Fibroblast of lung (primary cell): ENCODE measurements at regions not wholly inside any gene's neighbourhood (a gene's known extent, or its start where the extent isn't known, plus 50 kb on each side); places are given as distances from the start of the nearest gene placed in this dataset.
A peak's percentile ranks its signal among the peaks of the same experiment; 100 is the strongest.
"Not testable (repeated sequence)": the region's sequence is repeated elsewhere in the genome, so short reads cannot be mapped to it uniquely, and the experiment has no call there.

Source experiments
- DNase-seq, 2 donors: peaks; one replicate each; pipeline versions ENCODE4 v3.0.0 to v3.0.0-alpha.2; 2010; ENCODE audit warnings: low read depth in 2 of 2
- H2AFZ ChIP-seq: 2 replicates; pipeline ENCODE4 v1.5.1; 2012; ENCODE audit warnings: low read length, control low read depth, inconsistent platforms
- H3K27ac ChIP-seq: 2 replicates; pipeline ENCODE4 v1.5.1; 2011; ENCODE audit warnings: low read length, control low read depth; ENCODE audit not compliant: insufficient read depth
- H3K27me3 ChIP-seq: 2 replicates; pipeline ENCODE4 v1.5.1; 2011; ENCODE audit warnings: mild to moderate bottlenecking, low read length; ENCODE audit not compliant: control insufficient read depth, insufficient read depth
- H3K36me3 ChIP-seq: 2 replicates; pipeline ENCODE4 v1.5.1; 2011; ENCODE audit warnings: low read length; ENCODE audit not compliant: control insufficient read depth, insufficient read depth
- H3K4me1 ChIP-seq: 2 replicates; pipeline ENCODE4 v1.5.1; 2011; ENCODE audit warnings: low read length; ENCODE audit not compliant: control insufficient read depth, insufficient read depth; ENCODE audit errors: extremely low read depth
- H3K4me2 ChIP-seq: 2 replicates; pipeline ENCODE4 v1.5.1; 2011; ENCODE audit warnings: low read length, control low read depth; ENCODE audit not compliant: insufficient read depth; ENCODE audit errors: extremely low read depth
- H3K4me3 ChIP-seq, 4 experiments: fragments of 200-600 bp in 1 of 4; sonication (generic) in 1 of 4; replicated peaks in 1 of 4; 2 replicates each; pipeline ENCODE4 v1.5.1; 2011 to 2016; ENCODE audit warnings: low read length in 4 of 4, low read depth in 3 of 4, mild to moderate bottlenecking in 3 of 4, control low read depth in 2 of 4, inconsistent platforms in 1 of 4, mixed read lengths in 1 of 4; ENCODE audit not compliant: insufficient read depth in 1 of 4; ENCODE audit errors: control extremely low read depth in 1 of 4
- H3K79me2 ChIP-seq: 2 replicates; pipeline ENCODE4 v1.5.1; 2012; ENCODE audit warnings: mild to moderate bottlenecking, low read length, inconsistent platforms; ENCODE audit not compliant: control insufficient read depth, insufficient read depth
- H3K9ac ChIP-seq: 2 replicates; pipeline ENCODE4 v1.5.1; 2011; ENCODE audit warnings: mild to moderate bottlenecking, low read length, control low read depth; ENCODE audit not compliant: insufficient read depth
- H3K9me3 ChIP-seq: 2 replicates; pipeline ENCODE4 v1.5.1; 2012; ENCODE audit warnings: low read depth, low read length; ENCODE audit not compliant: control insufficient read depth, insufficient read depth
- H4K20me1 ChIP-seq: 2 replicates; pipeline ENCODE4 v1.5.1; 2011; ENCODE audit warnings: low read length; ENCODE audit not compliant: control insufficient read depth, insufficient read depth; ENCODE audit errors: extremely low read depth
- EZH2 ChIP-seq: IDR thresholded peaks from 2 replicates; pipeline ENCODE4 v1.5.1; 2012; ENCODE audit warnings: low read length, control low read depth, mild to moderate bottlenecking; ENCODE audit errors: missing control alignments
- TF ChIP-seq, protein P1 (sequence below), 2 donors: IDR thresholded peaks in 1 of 2; conservative IDR thresholded peaks in 1 of 2; 1 replicate in 1 of 2; 2 replicates in 1 of 2; pipeline ENCODE4 v1.5.1; 2011 to 2012; ENCODE audit warnings: low read length in 2 of 2, control low read depth in 1 of 2, inconsistent platforms in 1 of 2, low read depth in 1 of 2, mild to moderate bottlenecking in 1 of 2

DNA sequence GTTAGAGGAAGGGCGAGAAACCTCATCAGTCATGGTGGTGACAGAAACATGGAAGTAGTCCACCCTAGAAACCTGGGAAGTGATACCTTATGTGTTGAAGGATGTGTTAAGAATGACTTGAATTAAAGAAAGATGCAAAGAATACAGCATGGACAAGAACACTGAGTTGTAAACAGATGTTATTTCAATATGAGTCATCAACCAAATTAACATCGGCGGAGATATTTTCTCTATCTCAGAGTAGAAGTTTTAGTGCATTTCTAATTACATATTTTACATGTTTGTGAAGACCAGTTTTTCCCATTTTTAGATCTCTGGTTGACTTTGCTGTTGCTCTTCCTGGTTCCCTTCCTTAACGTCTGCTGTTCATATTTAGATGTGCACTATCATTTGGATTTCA, 268.8 kb upstream of the TBL1XR1 start:
- H3K4me3 ChIP-seq, result no peak overlapping the region
- peak in 1 of 2 donors; percentile 63 for DNase-seq
- peaks cover 11% of the 10 kb centered on the region for H3K4me1 ChIP-seq
- H3K36me3 ChIP-seq, result no peaks in the 10 kb centered on the region
- no peaks in the 10 kb centered on the region for H3K79me2 ChIP-seq
- H4K20me1 ChIP-seq, result no peaks in the 10 kb centered on the region
- no peaks in the 10 kb centered on the region for H3K9me3 ChIP-seq
- TF ChIP-seq, protein P1, sequence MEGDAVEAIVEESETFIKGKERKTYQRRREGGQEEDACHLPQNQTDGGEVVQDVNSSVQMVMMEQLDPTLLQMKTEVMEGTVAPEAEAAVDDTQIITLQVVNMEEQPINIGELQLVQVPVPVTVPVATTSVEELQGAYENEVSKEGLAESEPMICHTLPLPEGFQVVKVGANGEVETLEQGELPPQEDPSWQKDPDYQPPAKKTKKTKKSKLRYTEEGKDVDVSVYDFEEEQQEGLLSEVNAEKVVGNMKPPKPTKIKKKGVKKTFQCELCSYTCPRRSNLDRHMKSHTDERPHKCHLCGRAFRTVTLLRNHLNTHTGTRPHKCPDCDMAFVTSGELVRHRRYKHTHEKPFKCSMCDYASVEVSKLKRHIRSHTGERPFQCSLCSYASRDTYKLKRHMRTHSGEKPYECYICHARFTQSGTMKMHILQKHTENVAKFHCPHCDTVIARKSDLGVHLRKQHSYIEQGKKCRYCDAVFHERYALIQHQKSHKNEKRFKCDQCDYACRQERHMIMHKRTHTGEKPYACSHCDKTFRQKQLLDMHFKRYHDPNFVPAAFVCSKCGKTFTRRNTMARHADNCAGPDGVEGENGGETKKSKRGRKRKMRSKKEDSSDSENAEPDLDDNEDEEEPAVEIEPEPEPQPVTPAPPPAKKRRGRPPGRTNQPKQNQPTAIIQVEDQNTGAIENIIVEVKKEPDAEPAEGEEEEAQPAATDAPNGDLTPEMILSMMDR (conservative IDR thresholded peaks at IDR 0.05 in 1 of 2, IDR thresholded peaks at IDR 0.05 in 1 of 2; ENCODE audit: low read depth in 1 of 2, low read length in 2 of 2), result no peak
- no peak for TF ChIP-seq EZH2
- no peak overlapping the region for H3K9ac ChIP-seq
- H3K27ac ChIP-seq, result no peak overlapping the region
- H2AFZ ChIP-seq, result no peak overlapping the region
- no peak overlapping the region for H3K4me2 ChIP-seq
- H3K27me3 ChIP-seq, result no peaks in the 10 kb centered on the region

DNA sequence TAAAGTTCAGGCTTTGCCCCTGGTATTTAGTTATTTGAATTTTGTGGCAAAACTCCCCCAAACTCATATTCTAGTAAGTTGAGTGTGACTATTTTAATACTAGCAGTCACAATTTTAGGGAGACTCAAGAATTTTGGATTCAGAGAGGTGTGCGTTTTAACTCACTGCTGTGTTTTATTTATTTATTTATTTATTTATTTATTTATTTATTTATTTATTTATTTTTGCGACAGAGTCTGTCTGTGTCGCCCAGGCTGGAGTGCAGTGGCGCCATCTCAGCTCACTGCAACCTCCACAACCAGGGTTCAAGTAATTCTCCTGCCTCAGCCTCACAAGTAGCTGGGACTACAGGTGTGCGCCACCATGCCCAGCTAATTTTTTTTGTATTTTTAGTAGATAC, 269.3 kb upstream of the TBL1XR1 start:
- not testable (repeated sequence) for H4K20me1 ChIP-seq, DNase-seq, H3K27me3 ChIP-seq, H3K9ac ChIP-seq, H3K4me2 ChIP-seq, H3K36me3 ChIP-seq, H3K9me3 ChIP-seq, H3K4me3 ChIP-seq, H3K27ac ChIP-seq, H3K79me2 ChIP-seq, H2AFZ ChIP-seq
- peaks cover 11% of the 10 kb centered on the region for H3K4me1 ChIP-seq

DNA sequence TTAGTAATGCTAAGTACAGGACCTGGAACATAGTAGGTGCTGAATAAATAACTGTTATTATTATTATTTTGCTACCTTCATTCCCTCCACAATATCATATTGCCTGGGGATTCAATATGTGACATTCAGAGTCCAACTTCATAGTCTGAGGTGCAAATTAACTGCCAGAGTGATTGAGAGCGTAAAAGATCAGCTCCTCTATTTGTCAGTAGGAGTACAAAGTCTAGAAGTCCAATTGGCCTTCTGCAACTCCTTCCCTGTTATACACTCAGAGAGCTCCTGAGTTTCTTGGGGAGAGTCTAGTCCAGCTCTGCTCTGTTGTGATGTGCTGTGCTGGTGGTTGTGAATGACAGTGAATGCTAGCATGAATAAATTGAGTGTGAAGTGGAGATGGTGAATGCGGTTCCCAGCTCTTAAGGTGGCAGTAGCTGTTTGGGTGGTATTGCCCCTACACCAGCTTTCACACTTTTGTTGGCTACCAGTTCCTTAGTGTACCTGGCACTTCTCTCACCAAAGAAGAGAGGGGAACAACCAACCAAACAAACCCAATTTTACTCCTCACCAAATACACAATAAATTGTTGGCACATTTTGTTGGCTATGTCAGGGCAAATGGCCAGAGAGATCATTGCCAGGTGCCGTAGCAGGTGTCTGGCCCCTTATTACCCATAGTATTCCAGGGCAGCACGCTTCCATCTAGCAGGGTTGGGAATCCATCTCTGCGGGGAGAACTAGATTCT, 270.1 kb upstream of the TBL1XR1 start:
- Histone ChIP-seq H3K9ac (no peak overlapping the region), H2AFZ (no peak overlapping the region), H3K4me1 (peaks cover 11% of the 10 kb centered on the region), H3K27me3 (no peaks in the 10 kb centered on the region), H3K9me3 (no peaks in the 10 kb centered on the region), H3K4me3 (no peak overlapping the region), H3K36me3 (no peaks in the 10 kb centered on the region), H4K20me1 (no peaks in the 10 kb centered on the region), H3K4me2 (no peak overlapping the region), H3K79me2 (no peaks in the 10 kb centered on the region), H3K27ac (no peak overlapping the region)
- TF ChIP-seq EZH2, result no peak
- TF ChIP-seq, protein P1 (conservative IDR thresholded peaks at IDR 0.05 in 1 of 2, IDR thresholded peaks at IDR 0.05 in 1 of 2; ENCODE audit: low read depth in 1 of 2, low read length in 2 of 2), result no peak
- no peak for DNase-seq
